ENCODE measurements at regions not wholly inside any gene's neighbourhood (a gene's known extent, or its start where the extent isn't known, plus 50 kb on each side); places are given as distances from the start of the nearest gene placed in this dataset.

GRCh38 chr1:229015806-229016205, 255.1 kb upstream of the RAB4A start:
- TF ChIP-seq CTCF (IDR thresholded peaks at IDR 0.05) (no peak), POLR2A (IDR thresholded peaks at IDR 0.05) (no peak), POLR2AphosphoS5 (IDR thresholded peaks at IDR 0.05) (no peak)

Data from breast epithelium (tissue), 3 donors.